Esophagus muscularis mucosa (tissue), 4 donors: ENCODE measurements at regions not wholly inside any gene's neighbourhood (a gene's known extent, or its start where the extent isn't known, plus 50 kb on each side); places are given as distances from the start of the nearest gene placed in this dataset.

Experiments
- CTCF ChIP-seq, 3 experiments: fragments of 200-600 bp in 2 of 3; fragments of 450-650 bp in 1 of 3; sonication (generic) in 2 of 3; IDR thresholded peaks; one replicate each; pipeline ENCODE4 v1.5.1; 2017 to 2019; ENCODE audit warnings: antibody characterized with exemption in 3 of 3, mild to moderate bottlenecking in 2 of 3, moderate library complexity in 1 of 3
- EP300 ChIP-seq: sonication (generic); formaldehyde crosslinking; IDR thresholded peaks from one replicate; pipeline ENCODE4 v1.6.1; 2017; ENCODE audit warnings: antibody characterized with exemption
- POLR2A ChIP-seq: fragments of 450-650 bp; IDR thresholded peaks from one replicate; pipeline ENCODE4 v1.6.1; 2017; ENCODE audit warnings: antibody characterized with exemption, moderate library complexity, mild to moderate bottlenecking, low read depth
- POLR2AphosphoS5 ChIP-seq, 2 donors: sonication (generic); formaldehyde crosslinking; IDR thresholded peaks; one replicate each; pipeline ENCODE4 v1.6.1; 2017; ENCODE audit warnings: antibody characterized with exemption in 2 of 2

GRCh38 chr13:39835253-39835652 is 179.8 kb downstream of the COG6 start:
- TF ChIP-seq CTCF (IDR thresholded peaks at IDR 0.05), result no peak
- TF ChIP-seq EP300, result no peak
- no peak for TF ChIP-seq POLR2A
- TF ChIP-seq POLR2AphosphoS5 (IDR thresholded peaks at IDR 0.05), result no peak
